HG02970 (cell line): ENCODE measurements at regions not wholly inside any gene's neighbourhood (a gene's known extent, or its start where the extent isn't known, plus 50 kb on each side); places are given as distances from the start of the nearest gene placed in this dataset.

Source experiments
- ATAC-seq: cut with Tn5 transposase; IDR thresholded peaks from one replicate; pipeline ENCODE4 v1.9.1; 2021; ENCODE audit warnings: mild to moderate bottlenecking, moderate library complexity, moderate number of reproducible peaks; ENCODE audit not compliant: unreplicated experiment, low FRiP score

DNA sequence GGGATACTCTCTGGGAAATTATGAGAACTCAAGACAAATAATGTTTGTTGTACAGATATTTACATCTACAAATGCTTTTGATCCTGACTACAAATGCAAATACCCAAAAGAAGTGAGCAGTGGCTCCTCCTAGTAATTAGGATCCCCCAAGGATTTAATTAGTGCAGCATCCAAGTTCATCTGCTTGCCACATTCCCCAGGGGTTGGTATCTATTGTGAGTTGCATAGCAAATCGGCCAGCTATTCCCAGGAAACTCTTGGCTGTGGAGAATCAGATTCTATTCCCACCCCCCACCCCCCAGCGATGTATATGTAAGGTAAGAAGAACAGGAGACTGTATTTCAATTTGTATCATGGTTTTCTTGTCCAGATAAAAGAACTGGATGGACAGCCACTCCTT, 725.1 kb upstream of the CDH7 start:
- ATAC-seq: no peak

DNA sequence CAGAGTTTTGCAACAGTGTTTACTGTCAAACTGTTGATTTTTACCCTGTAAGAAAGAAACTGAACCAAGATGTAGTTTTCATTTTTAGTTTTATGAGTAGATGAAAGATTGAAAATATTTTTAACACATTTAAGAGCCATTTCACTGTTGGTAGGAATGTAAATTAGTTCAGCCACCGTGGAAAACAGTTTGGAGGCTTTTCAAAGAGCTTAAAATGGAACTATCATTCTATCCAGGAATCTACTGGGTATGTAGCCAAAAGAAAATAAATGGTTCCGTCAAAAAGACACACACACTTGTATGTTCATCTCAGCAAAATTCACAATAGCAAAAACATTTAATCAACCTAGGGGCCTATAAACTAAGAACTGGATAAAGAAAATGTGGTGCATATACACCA, 729.8 kb upstream of the CDH7 start:
- no peak for ATAC-seq

DNA sequence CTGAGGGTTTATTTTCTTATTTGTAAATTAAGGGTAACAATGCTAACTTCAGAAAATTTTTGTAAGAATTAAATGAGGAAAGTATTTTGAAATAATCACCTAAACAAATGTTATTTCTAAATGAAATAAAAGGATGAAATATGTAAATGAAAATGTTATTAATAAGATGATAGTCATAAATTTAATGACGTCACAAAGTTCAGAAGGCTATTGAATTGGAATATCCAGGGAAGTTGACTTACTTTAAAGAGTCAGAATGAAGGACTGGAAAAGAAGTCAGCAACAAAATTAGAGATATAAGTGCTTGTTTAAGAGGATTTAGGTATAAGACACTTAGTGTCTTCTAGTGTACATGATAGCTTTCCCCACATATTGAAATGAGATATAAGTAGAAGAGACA, 732.6 kb upstream of the CDH7 start:
- ATAC-seq: no peak

DNA sequence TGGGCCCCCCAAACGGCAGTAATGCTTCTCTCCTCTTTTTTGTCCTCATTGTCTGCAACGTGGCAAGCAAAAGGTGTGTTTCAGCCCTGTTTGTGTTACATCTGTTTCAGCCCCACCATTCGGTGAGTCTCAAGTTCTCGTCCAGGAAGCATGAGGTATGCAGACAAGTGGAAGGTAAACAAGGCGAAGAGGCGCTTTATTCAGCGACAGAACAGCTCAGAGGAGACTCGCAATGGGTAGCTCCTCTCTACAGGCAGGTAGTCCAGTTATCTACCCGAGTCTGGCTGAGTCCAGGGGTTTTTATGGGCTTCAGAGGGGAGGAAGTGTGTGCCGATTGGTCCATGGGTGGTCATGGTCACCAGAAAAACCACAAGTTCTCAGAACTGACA, 733.4 kb upstream of the CDH7 start:
- ATAC-seq: no peak

DNA sequence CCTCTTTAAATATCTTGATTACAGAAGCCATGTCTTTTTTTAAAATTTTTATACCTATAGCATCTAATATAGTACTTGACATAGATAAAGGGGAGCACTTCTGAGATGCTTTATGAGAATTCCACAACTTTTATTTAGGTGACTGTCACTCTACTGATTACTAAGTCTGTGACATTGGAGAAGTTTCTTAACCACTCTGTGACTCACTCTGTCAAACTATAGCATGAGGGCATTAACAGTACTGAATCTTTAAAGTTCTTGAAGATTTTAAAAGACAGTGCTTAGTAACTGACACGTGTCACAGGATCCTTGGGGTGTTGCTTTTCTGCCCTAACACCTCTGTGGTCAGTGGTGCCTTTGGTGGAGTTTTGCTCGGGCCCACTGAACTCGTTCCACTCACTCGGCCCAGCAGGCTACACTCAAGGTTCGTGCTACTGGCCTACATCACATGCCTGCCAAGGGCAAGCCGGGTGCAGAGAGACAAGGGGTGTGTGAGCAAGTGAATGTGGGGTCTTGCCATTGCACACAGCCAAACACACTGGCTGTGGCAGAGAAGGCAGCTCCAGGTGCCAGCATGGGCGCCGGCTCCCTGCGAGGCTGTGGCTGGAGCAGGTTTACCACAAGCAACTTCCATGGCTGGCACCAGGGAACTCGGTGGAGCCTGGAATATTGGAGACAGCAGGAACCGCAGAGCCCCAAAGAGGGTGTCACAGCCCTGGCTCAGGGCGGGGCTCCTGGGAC, 734.0 kb upstream of the CDH7 start:
- ATAC-seq: no peak

DNA sequence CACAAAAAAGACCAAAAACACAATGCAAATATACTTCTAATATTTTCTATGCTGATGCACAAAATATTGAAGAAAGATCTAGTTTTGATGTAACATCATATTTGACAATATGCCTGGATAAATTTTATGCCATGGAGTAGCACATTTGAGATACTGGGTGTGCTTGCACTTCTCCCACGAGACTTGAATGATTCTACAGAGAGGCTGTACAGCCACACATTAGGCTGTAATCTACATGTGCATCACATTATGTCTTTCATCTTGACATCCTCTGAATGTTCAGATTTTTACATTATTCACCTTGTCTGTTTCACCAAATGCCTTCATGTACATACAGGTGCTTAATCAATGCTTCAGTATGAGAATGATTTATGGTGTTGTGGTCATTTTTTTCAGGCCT, 756.4 kb upstream of the CDH7 start:
- ATAC-seq: no peak

DNA sequence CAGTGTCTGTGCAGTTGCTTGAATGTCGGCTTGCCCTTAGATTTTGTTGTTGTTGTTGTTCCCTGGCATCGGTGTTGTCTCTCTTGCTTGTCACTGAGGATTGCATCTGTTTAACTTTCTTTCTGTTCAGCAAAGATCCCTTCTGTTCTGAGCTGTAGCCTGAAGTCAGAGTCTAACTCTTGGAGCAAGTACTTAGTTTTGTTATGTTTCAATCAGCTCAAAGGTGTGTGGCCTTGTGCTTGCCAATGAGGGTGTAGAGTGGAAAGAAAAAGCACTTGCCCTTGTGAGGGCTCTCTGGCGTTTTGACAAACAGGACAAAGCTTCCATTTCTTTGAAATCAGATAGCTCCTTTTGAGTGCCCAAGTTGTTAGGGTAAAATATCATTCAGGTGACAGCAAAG, 757.1 kb upstream of the CDH7 start:
- ATAC-seq: no peak

DNA sequence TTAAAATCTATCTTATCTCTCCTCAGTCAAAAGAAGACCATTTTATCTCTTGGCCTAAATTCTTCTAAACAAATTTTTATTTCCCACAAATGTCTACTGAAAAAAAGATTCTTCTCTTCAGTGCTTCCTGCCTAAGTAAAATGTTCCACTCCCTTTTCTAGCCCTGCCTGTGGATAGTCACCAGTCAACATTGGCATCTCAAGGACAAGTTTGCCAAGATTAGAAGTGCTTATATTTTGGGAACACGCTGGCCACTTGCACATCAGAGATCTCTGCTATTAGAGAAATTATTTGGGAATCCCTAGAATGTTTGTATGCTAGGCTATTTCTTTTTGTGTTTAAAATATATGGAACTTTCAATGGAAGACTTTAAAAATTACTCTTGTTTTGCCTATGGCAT, 758.2 kb upstream of the CDH7 start:
- ATAC-seq: no peak

DNA sequence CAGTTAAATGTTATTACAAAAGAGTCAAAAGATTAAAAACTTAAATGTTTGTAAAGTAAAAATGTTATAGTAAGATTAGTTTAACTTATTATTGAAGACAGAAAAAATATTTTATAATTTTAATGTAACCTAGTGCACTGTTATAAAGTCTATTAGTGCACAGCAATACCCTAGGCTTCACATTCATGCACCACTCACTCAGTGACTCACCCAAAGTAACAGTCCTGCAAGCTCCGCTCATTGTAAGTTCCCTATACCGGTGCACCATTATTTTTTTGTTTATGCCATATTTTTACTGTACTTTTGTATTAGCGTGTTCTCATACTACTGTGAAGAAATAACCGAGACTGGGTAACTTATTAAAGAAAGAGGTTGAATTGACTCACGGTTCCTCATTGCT, 759.7 kb upstream of the CDH7 start:
- no peak for ATAC-seq

DNA sequence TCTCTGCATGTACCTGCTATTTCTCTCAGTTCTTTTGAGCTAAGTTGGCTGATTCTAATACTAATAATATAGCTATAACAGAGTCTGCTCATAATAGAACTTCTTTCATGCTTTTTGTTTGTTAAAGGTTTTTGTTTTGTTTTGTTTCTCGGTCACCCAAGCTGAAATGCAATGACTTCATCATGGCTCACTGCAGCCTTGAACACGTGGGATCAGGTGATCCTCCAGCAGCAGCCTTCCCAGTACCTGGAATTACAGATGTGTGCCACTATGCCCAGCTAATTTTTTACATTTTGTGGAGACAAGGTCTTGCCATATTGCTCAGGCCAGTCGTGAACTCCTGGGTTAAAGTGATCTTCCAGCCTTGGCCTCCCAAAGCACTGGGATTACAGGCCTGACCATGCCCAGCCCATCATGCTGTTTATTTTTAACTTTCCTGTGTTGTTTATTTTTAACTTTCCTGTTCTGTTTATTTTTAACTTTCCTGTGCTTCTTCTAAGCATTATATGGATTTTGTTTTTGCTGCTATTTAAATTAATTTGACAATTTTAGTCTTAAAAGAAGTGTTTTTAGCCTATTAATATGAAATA, 763.8 kb upstream of the CDH7 start:
- ATAC-seq: no peak

DNA sequence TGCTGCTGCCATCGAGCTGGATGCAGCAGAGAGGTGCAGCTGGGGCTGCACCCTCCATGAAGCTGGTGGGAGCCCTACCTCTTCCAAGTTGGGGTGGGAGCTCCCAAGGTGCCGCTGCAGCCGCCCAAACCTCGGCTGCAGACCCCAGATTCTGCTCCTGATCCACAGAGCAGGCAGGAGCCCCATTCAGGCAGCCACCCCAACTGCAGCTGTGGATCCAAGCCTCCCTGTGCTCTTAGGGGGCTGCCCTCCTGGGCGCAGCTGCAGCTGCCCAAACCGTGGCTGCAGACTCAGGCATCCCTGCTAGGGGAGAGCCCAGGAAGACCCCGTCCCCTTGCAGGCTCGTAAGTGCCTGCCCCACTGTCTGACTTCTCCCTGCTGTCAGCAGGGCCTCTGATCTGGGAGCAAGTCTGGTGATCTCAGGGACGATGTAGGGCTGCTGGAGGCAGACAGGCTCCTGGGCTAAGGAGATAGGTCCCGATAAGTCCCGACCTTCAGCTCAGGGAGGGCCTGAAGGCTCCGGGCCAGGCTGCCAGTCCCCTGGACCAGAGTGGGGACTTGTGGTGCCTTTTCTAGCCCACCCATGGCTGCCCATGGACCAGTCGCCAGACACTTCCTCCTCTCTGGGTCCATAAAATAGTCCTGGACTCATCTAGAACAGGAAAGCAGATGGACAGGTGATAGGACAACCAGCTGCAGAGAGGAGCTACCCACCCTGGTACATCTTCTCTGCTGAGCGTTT, 767.1 kb upstream of the CDH7 start:
- ATAC-seq: no peak

DNA sequence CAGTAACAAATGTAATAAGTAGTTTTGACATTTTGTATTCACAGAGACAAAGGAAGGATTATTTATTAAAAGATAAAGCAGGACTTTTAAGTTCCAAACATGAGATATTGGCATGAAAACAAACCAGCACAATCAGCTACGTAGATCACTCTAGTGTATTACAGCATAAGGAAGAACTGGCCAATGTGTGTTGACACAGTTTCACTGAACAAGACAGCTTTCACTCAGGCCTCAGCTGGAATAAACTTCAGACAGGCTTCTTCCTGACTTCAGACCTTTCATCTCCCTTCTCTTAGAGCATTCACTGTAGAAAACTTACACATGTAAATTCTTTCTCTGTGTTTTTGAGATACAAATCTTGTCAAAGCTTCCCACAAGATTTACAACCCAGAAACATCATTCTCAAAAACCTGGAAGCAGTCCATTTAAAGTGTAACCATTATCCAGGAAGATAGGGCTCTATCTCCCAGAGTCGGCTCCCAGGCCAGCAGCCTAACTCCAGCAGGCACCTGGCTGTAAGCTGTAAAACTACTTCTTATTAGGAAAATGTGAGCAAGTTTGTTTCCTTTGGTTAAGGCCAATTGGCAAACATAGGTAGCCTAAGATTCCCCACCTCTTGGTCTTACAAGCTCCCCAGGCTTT, 768.3 kb upstream of the CDH7 start:
- ATAC-seq: no peak

DNA sequence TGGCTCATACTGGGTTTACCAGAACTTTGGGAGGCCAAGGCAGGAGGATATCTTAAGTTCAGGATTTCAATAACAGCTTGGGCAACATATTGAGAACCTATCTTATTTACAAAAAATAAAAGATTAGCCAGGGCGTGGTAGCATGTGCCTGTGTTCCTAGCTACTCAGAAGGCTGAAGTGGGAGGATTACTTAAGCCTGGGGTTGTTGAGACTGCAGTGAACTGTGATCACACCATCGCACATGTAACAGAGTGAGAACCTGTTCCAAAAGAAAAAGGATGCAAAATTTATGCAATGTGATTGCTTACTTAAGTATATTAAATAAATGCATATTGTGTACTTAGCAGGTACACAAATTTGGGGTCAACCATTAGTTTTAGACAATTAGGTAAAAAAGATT, 768.9 kb upstream of the CDH7 start:
- no peak for ATAC-seq

DNA sequence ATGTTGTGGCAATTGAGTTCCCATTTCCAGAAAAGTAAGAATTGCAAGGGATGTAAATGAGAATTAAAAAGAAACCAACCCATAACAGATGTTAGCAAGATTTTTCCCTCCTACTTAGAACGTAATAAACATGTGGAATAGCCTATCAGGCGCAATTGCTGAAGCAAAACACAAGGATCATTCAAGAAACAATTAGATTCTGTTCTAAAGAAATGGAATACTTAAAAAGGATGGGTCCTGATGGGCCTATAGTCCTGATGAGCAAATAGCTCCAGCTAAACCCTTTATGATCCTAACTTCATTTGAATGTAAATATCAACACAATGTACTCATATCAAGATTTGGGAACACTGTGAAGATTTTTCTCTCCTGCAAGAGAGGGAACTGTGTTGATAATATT, 771.0 kb upstream of the CDH7 start:
- ATAC-seq: no peak

DNA sequence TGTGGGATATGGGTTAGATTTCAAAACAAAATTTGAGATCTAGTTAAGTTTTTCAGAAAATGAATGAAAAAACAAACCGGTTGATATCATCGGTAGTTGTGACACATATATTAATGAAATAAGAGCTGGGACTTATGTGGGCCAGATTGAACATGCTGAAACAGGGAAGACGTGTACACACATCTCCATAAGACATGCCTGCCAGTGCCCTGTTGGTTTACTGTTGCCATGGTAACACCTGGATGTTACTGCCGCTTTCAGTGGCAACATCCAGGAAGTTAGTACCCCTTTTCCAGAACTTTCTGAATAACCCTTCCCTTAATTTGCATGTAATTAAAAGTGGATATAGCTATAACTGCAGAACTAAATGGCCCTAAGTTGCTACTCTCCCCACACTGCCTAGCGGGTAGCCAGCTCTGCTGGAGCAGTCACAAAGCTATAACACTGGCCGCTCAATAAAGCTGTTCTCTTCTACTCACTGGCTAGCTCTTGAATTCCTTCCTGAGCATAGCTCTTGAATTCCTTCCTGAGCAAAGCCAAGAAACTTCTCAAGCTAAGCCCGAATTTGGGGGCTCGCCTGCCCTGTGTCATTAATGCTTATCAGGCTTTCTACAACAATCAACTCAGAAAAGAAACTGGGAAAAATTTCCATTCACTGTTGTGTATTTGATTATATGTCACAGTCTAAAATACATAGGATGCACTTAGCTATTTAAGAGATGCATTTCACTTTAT, 776.3 kb upstream of the CDH7 start:
- no peak for ATAC-seq

DNA sequence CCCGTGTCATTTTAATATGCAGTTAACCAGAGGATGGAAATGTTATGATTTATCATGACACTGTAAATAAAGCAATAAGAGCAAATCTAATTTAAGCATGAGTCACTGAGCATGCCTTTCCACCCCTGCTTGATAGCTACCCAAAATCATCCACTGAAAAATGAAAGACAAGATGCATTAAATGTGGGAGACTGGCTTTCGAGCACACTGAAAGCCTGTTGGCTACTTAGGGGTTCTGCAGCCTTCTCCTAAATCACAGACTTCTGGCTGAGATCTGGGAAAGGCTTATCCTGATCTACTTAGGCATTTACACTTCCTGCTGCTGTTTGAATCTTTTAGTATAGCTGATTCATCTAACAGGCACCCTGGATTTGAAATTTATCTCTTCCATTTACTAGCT, 778.3 kb upstream of the CDH7 start:
- no peak for ATAC-seq

DNA sequence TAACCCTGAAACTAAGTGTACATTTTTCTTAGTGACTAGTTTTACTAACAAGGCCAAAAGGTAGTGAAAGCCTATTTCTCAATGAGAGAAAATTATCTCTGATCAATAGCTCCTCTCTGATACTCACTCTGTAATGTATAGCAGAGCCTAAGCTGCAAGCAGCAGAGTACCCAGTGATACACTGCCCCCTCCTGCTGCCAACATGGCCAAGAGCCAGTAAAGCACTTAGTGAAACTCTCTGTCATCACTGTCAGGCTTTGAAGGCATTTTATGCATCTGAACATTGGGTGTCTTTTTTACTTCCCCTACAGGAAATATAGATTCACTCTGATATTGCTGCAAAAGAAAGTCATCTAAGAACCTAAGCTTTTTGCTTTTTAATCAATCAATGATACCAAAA, 784.1 kb upstream of the CDH7 start:
- no peak for ATAC-seq

DNA sequence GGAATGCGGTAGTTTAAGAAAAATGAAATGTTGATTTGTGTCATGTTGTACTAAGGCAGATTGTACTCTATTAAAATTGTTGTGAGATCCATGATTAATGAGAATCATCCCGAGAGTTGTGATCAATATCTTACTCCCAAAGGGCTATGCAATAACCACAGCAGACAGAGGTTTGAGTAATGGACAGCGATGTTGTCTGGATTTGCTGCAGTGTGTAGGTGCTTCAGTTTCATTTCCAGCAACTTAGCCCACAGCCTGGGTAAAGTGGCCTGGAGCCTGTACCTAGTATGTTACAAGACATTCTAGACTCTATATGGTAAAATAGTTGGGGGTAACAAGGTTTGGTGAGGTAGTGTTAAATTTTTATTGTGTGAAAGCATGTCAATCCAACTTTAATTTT, 794.3 kb upstream of the CDH7 start:
- ATAC-seq: no peak

DNA sequence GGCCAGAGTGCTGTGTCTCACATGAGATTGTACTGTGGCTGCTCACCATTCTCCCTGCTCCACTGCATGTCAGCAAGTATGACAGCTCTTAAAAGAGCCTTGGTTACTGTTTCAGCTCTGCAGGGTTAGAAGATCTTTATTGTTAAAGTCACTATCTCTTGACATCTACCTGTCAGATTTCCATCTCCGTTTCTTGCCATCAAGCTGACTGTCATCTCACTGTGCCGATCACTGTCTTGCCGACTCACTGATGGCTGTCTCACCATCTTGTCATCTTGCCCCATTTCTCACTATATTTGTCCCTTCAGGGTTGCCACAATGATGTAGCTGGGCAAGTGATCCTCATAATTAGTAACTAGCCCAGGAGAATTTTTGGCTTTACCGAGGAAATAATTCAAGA, 800.9 kb upstream of the CDH7 start:
- no peak for ATAC-seq

DNA sequence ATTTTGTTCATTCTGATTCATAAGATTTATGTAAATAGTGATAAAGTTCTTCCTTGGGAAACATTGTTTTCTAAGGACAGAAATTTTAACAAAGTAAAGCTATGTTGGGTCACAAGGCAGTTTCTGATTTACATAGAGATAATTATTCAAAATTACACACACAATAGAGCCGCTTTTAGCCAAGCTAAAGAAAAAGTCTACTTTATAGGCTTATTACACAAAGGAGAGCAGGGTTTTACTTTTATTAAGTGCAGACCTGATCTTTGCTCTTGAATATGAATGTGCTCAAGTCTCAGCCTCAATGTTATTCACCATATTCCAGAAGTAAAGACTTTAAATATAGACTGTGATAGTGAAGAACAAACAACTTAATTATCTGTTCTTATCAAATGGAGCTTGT, 787.8 kb upstream of the LINC00305 start:
- no peak for ATAC-seq

DNA sequence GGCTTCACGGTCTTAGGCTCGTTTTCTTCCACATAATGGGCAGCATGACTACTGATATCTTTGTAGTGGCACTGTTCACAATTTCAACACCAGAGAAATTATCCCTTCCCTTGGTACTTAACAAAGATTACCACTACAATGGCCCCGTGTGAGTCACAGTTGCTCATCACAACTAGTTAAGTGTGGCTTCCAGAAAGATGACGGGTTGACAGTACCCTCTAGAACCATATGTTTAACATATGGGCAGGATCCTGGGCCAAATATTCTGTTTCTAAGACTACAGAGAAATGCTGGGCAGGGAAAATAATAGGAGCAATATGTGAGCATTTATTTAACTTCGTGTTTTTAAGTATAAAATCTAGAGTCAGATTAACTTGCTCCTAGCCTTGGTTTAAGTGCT, 780.1 kb upstream of the LINC00305 start:
- no peak for ATAC-seq
